HG03558 (cell line): ENCODE measurements at regions not wholly inside any gene's neighbourhood (a gene's known extent, or its start where the extent isn't known, plus 50 kb on each side); places are given as distances from the start of the nearest gene placed in this dataset.
"Not testable (repeated sequence)": the region's sequence is repeated elsewhere in the genome, so short reads cannot be mapped to it uniquely, and the experiment has no call there.

Source experiments
- ATAC-seq: cut with Tn5 transposase; IDR thresholded peaks from one replicate; pipeline ENCODE4 v1.9.1; 2021; ENCODE audit warnings: moderate number of reproducible peaks; ENCODE audit not compliant: unreplicated experiment; ENCODE audit errors: extremely low read depth

GRCh38 chr20:1845163-1845523 lies 50.1 kb upstream of the SIRPA start:
- ATAC-seq = no peak

- ATAC-seq = peak; percentile 83
These were observed 50.7 kb upstream of the SIRPA start for GRCh38 chr20:1844325-1845162.

- ATAC-seq = no peak
These were observed 52.9 kb upstream of the SIRPA start for GRCh38 chr20:1842281-1842680.

- no peak for ATAC-seq
These were observed 53.6 kb upstream of the SIRPA start for GRCh38 chr20:1841554-1842140.

GRCh38 chr20:1840817-1841553 lies 54.2 kb upstream of the SIRPA start:
- no peak for ATAC-seq

- ATAC-seq = not testable (repeated sequence)
These were observed 55.6 kb upstream of the SIRPA start for GRCh38 chr20:1839376-1840317.

GRCh38 chr20:1838556-1839279 lies 56.5 kb upstream of the SIRPA start:
- ATAC-seq = no peak

- ATAC-seq = no peak
These were observed 59.8 kb upstream of the SIRPA start for GRCh38 chr20:1835186-1836035.

GRCh38 chr20:1833728-1834726 lies 61.2 kb upstream of the SIRPA start:
- ATAC-seq = no peak

- no peak for ATAC-seq
These were observed 62.0 kb upstream of the SIRPA start for GRCh38 chr20:1833216-1833615.

GRCh38 chr20:1832634-1833033 lies 62.6 kb upstream of the SIRPA start:
- no peak for ATAC-seq

- no peak for ATAC-seq
These were observed 63.6 kb upstream of the SIRPA start for GRCh38 chr20:1831606-1832005.

- no peak for ATAC-seq
These were observed 64.1 kb upstream of the SIRPA start for GRCh38 chr20:1831096-1831495.

GRCh38 chr20:1830240-1830639 lies 65.0 kb upstream of the SIRPA start:
- no peak for ATAC-seq

- no peak for ATAC-seq
These were observed 65.7 kb upstream of the SIRPA start for GRCh38 chr20:1829531-1829930.

GRCh38 chr20:1828786-1829131 lies 66.4 kb upstream of the SIRPA start:
- ATAC-seq = no peak

GRCh38 chr20:1827974-1828785 lies 67.0 kb upstream of the SIRPA start:
- ATAC-seq = no peak
